GM19025 (cell line): ENCODE measurements at regions not wholly inside any gene's neighbourhood (a gene's known extent, or its start where the extent isn't known, plus 50 kb on each side); places are given as distances from the start of the nearest gene placed in this dataset.

Source experiments
- ATAC-seq: cut with Tn5 transposase; IDR thresholded peaks from one replicate; pipeline ENCODE4 v1.9.1; 2021; ENCODE audit warnings: mild to moderate bottlenecking, low read depth, moderate library complexity; ENCODE audit not compliant: unreplicated experiment

DNA sequence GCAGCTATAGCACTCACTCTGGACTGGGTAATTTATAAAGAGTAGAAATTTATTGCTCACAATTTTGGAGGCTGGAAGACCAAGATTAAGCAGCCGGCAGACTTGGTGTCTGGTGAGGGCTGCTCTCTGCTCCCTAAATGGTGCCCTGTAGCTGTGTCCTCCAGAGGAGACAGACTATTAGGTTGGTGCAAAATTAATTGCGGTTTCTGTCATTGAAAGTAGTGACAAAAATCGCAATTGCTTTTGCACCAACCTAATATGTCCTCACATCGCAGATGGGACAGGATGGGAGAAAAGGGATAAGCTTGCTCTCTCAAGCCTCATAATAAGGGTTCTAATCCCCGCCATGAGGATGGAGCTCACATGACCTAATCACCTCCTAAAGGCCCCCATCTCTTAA is 258.1 kb upstream of the VCX3A start:
- ATAC-seq, result no peak

- ATAC-seq, result no peak
Observed at GRCh38 chrX:6783912-6784311, 249.0 kb upstream of the VCX3A start.

DNA sequence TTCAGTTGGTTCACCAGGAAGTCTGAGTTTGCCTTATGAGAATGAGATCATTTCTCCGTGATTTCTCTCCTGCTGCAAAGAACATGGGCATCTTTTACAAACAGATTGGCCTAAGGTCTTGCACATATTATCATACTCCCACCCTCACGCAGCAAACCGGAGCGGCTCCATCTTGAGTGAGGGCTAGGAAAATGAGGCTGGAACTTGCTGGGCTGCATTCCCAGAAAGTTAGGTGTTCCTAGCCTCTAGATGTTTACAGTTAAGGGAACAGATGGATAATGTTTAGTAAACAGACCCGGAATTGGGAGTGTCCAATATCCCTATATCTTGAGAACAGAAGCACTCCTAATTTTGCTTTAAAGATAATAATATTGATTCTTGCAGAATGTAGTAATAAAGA is 247.9 kb upstream of the VCX3A start:
- no peak for ATAC-seq

DNA sequence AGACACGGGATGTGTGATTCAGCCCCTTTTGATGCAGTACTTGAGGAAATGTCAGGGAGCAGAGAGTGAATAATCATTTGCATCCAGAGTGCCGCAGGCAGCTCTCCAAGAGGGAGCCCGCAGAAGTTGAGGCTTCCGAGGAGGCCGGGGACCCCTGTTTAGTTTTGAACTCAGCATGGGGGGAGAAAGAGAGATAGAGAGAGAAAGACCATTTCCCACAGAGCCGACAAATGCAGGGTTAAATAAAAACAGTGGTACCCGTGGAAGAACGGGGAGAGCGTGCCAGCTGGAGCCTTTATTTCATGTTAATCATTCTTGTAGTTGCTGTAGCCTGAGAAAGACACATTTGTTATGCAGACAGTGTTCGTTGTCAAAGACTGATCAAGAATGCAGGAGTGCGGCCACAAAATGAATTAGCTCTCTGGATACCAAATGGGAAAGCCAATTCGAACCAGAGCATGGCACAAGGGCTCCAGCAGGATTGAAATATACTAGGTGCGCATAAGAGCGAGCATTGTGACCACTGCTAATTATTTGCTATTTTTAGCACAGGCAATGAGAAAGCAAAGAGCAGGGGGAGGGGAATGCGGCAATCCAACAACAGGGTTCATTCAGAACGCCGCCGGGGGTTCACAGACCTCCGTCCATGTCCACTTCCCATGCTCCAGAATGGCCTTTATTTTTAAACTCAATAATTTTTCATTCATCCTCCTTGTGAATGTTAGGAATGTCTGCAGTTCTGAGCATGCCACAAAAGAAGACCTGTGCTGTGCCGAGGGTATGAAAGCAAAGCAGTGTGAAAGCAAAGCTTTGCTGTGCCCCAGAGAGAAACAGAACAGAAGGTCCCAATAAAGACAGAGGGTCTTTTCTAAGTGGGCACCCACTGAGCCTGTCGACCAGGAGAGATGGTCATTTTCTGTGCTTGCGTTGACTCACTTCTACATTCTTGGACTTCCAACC is 243.9 kb upstream of the VCX3A start:
- ATAC-seq, result no peak

- ATAC-seq, result no peak
Observed at GRCh38 chrX:6777238-6778002, 242.5 kb upstream of the VCX3A start.

- no peak for ATAC-seq
Observed at GRCh38 chrX:6770936-6771335, 236.0 kb upstream of the VCX3A start.

DNA sequence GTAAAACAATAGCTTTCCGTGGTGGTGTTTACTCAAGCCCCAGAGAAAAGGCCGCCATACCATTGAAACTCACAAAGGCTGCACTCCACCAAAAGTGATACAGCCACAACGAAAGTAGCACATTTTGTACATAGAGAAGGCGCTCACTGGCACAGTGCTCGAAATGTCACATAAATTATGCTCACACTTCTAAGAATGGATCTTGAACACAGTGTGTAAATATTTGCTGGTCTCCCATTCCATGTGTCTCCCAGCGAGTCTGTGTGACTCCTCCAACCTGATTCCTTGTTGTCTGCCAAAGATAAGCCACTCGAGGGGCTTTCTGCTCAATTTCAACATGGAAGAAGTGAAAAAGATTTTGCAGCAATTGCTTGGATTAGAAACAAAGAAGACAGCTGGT is 234.0 kb upstream of the VCX3A start:
- ATAC-seq, result no peak

GRCh38 chrX:6761251-6761650 is 226.3 kb upstream of the VCX3A start:
- no peak for ATAC-seq

DNA sequence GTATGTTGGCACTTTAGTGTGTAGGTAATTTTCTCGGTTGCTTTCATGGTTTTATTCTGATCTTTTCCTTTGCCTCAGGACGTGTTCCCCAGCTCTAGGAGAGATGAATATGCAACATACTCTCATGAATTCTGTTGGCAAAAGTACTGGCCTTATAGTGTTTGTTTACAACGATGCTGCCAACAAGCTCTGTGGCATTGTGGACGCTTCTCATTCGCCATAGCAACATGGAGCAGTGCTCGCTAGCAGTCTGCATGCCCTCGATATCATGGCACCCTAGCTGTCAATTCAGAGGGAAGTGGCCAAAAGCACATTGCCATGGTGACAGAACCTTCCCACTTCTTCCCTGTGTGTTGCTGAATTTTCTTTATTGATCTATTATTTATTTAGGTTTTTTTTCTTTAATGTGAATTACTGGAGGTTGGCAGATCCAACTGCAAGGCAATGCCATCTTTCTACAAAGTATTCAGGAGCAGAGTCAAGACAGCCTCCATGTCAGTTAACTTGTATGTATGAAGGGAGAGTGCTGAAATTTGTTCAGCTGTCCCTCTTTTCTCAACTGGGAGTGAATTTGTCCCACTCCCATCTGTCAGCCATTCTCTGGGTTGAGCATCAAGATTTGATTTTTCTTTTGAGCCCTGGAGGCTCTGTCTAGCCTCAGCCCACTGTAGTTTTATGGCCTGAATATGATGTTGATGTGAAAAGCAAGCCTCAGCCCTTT is 224.9 kb upstream of the VCX3A start:
- ATAC-seq, result no peak

GRCh38 chrX:6758234-6758633 is 223.3 kb upstream of the VCX3A start:
- ATAC-seq, result no peak

DNA sequence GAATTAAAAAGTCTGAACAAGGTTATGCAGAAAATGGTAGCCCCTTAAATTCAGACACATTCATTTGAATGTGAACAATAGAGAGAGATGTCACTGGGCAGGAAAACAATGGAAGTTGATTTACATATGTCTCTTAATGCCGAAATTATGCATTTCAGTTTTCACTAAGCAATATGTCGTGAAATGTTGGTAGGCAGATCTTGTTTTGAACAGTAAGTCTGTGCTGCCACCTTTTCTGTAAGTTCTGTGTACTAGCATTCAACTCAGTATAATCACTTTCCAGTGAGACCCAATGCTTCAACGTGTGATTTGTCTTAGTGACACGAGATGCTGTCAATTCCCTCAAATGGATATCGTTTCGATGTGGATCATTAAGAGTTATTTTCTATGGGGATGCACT is 222.7 kb upstream of the VCX3A start:
- ATAC-seq, result no peak

DNA sequence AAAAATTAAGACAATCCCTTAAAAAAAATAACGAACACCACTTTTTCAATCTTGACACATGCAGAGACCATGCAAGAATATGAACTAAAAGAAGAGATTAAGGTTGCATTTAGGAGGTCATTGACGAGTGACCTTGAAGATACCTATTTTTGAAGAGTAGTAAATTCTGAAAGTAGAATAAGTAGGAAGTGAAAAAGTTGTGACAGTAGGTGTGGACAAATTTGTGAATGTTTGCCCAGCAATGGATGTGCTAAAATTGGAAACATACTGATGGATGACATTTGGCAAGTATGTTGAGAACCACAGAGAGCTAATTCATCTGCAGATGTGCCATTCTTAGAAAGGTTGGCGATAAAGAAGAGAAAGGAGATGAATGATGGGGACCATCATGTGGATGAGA is 213.7 kb upstream of the VCX3A start:
- no peak for ATAC-seq

GRCh38 chrX:6738518-6739470 is 203.9 kb upstream of the VCX3A start:
- peak; percentile 95 for ATAC-seq

GRCh38 chrX:6734844-6735634 is 200.1 kb upstream of the VCX3A start:
- ATAC-seq, result no peak

GRCh38 chrX:6732101-6732500 is 197.2 kb upstream of the VCX3A start:
- peak; percentile 68 for ATAC-seq

DNA sequence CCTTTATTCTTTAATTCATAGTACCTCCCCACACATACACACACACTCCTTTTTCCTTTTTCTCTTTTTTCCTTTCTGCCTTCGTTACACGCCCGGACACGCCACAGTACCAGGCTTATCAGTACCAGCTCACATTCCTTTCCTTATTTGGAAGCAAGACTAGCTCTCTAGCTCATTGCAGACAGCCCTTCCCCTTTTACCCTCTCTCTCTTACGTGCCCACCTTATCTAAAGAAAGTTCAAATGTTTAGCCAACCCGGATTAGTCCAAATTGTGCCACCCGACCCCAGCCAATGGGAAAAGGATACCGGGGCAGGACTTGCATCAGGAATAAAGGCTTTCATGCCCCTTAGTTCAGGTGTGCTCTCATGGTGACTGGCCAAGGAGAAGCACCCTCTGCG is 194.7 kb upstream of the VCX3A start:
- ATAC-seq, result no peak

- ATAC-seq, result no peak
Observed at GRCh38 chrX:6718766-6719165, 183.8 kb upstream of the VCX3A start.

- ATAC-seq, result no peak
Observed at GRCh38 chrX:6708676-6709380, 173.9 kb upstream of the VCX3A start.

DNA sequence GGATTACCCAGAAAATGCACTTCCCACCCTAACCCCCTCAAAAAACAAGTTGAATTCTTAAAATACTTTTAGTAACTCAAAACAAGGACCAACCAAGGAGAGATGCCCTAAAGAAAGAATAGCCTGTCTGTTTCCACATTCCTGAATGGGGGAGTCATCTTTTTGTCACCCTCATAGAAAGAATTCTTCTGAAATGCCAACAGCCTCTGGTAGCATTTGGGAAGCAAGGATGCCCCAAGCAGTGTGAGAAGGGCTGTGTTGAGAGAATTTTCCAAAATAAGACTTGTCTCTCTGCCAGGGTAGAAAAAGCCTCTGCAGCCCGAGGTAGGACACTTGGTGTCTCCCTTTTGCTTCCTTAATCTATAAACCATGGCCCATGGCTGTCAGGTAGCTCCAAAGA is 173.1 kb upstream of the VCX3A start:
- no peak for ATAC-seq
